ENCODE measurements at regions not wholly inside any gene's neighbourhood (a gene's known extent, or its start where the extent isn't known, plus 50 kb on each side); places are given as distances from the start of the nearest gene placed in this dataset.
"Not testable (repeated sequence)": the region's sequence is repeated elsewhere in the genome, so short reads cannot be mapped to it uniquely, and the experiment has no call there.

GRCh38 chr7:19916046-19916445, 142.6 kb upstream of the TMEM196 start:
- H3K4me3 ChIP-seq, result no peak overlapping the region
- no peaks in the 10 kb centered on the region for H3K4me1 ChIP-seq
- TF ChIP-seq, protein P1, sequence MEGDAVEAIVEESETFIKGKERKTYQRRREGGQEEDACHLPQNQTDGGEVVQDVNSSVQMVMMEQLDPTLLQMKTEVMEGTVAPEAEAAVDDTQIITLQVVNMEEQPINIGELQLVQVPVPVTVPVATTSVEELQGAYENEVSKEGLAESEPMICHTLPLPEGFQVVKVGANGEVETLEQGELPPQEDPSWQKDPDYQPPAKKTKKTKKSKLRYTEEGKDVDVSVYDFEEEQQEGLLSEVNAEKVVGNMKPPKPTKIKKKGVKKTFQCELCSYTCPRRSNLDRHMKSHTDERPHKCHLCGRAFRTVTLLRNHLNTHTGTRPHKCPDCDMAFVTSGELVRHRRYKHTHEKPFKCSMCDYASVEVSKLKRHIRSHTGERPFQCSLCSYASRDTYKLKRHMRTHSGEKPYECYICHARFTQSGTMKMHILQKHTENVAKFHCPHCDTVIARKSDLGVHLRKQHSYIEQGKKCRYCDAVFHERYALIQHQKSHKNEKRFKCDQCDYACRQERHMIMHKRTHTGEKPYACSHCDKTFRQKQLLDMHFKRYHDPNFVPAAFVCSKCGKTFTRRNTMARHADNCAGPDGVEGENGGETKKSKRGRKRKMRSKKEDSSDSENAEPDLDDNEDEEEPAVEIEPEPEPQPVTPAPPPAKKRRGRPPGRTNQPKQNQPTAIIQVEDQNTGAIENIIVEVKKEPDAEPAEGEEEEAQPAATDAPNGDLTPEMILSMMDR (IDR thresholded peaks at IDR 0.05), result no peak
- ATAC-seq (no peak), DNase-seq (no peak)
- intact Hi-C loops (cut with DNase I), result no loop called here
- no peak overlapping the region for H3K27ac ChIP-seq
- 37 to 72% (median 50%) methylated on average over 1 of the region's 1 CpG for WGBS, 3 donors
- H3K9me3 ChIP-seq, result no peaks in the 10 kb centered on the region
- no peaks in the 10 kb centered on the region for H3K27me3 ChIP-seq (ENCODE audit: insufficient read depth in 3 of 3, low read length in 2 of 3)
- H3K36me3 ChIP-seq (ENCODE audit: insufficient read depth in 1 of 2, low read depth in 1 of 2), result no peaks in the 10 kb centered on the region

- Histone ChIP-seq H3K9me3 (no peaks in the 10 kb centered on the region), H3K27ac (no peak overlapping the region), H3K4me1 (no peaks in the 10 kb centered on the region), H3K4me3 (no peak overlapping the region), H3K27me3 (ENCODE audit: insufficient read depth in 3 of 3, low read length in 2 of 3) (no peaks in the 10 kb centered on the region), H3K36me3 (ENCODE audit: insufficient read depth in 1 of 2, low read depth in 1 of 2) (no peaks in the 10 kb centered on the region)
- intact Hi-C loops (cut with DNase I), result no loop called here
- TF ChIP-seq, protein P1 (IDR thresholded peaks at IDR 0.05), result no peak
- DNase-seq, result no peak
- no peak for ATAC-seq
Observed at GRCh38 chr7:19915596-19915995, 142.2 kb upstream of the TMEM196 start.

GRCh38 chr7:19914866-19915265, 141.4 kb upstream of the TMEM196 start:
- 70 to 85% (median 74%) methylated on average over 1 of the region's 1 CpG for WGBS, 3 donors
- intact Hi-C loops (cut with DNase I), result no loop called here
- no peak overlapping the region for H3K27ac ChIP-seq

GRCh38 chr7:19900118-19900517, 126.7 kb upstream of the TMEM196 start:
- no peak for DNase-seq
- Histone ChIP-seq H3K27ac (no peak overlapping the region), H3K36me3 (ENCODE audit: insufficient read depth in 1 of 2, low read depth in 1 of 2) (no peaks in the 10 kb centered on the region), H3K4me1 (no peaks in the 10 kb centered on the region), H3K4me3 (no peak overlapping the region), H3K9me3 (no peaks in the 10 kb centered on the region), H3K27me3 (ENCODE audit: insufficient read depth in 3 of 3, low read length in 2 of 3) (no peaks in the 10 kb centered on the region)
- ATAC-seq, result no peak
- intact Hi-C loops (cut with DNase I), result no loop called here
- TF ChIP-seq, protein P1 (IDR thresholded peaks at IDR 0.05), result no peak

More at GRCh38 chr7:19914866-19915265, 141.4 kb upstream of the TMEM196 start:
- DNase-seq (no peak), ATAC-seq (no peak)
- Histone ChIP-seq H3K4me3 (no peak overlapping the region), H3K36me3 (ENCODE audit: insufficient read depth in 1 of 2, low read depth in 1 of 2) (no peaks in the 10 kb centered on the region), H3K9me3 (no peaks in the 10 kb centered on the region), H3K4me1 (no peaks in the 10 kb centered on the region), H3K27me3 (ENCODE audit: insufficient read depth in 3 of 3, low read length in 2 of 3) (no peaks in the 10 kb centered on the region)
- TF ChIP-seq, protein P1 (IDR thresholded peaks at IDR 0.05), result no peak

DNA sequence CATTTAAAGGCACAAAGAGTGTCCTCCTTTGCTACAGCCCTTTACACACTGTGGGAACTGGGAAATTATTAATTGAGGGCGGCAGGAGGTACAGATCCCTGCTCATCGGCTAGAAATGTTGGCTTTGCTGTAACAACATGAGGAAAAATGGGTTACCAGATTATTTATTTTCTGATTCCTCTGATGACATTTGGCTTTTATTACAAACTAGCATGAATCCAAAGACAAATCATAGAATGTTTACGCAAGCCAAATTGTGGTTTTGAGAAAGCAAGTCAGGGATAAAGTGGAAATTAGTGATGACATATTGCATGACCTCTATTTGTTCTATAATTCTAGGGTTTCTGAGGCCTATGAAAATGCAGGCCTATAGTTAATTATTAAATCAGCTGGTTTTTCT, 126.1 kb upstream of the TMEM196 start:
- ATAC-seq, result no peak
- Histone ChIP-seq H3K4me3 (no peak overlapping the region), H3K4me1 (no peaks in the 10 kb centered on the region), H3K27me3 (ENCODE audit: insufficient read depth in 3 of 3, low read length in 2 of 3) (no peaks in the 10 kb centered on the region), H3K36me3 (ENCODE audit: insufficient read depth in 1 of 2, low read depth in 1 of 2) (no peaks in the 10 kb centered on the region), H3K27ac (no peak overlapping the region), H3K9me3 (no peaks in the 10 kb centered on the region)
- WGBS, 3 donors, result 78 to 82% (median 79%) methylated on average over 3 of the region's 3 CpGs
- intact Hi-C loops (cut with DNase I), result no loop called here
- DNase-seq, result no peak
- TF ChIP-seq, protein P1 (IDR thresholded peaks at IDR 0.05), result no peak

DNA sequence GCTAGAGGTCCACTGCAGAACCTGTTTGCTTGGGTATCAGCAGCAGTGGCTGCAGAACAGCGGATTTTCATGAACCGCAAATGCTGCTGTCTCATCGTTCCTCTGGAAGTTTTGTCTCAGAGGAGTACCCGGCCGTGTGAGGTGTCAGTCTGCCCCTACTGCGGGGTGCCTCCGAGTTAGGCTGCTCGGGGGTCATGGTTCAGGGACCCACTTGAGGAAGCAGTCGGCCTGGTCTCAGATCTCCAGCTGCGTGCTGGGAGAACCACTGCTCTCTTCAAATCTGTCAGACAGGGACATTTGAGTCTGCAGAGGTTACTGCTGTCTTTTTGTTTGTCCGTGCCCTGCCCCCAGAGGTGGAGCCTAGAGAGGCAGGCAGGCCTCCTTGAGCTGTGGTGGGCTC, 109.5 kb upstream of the TMEM196 start:
- 93 to 97% (median 94%) methylated on average over 11 of the region's 11 CpGs for WGBS, 3 donors
- H3K27ac ChIP-seq; intact Hi-C loops (cut with DNase I); H3K36me3 ChIP-seq (ENCODE audit: insufficient read depth in 1 of 2, low read depth in 1 of 2); ATAC-seq; H3K9me3 ChIP-seq; H3K4me3 ChIP-seq; H3K4me1 ChIP-seq; DNase-seq; H3K27me3 ChIP-seq (ENCODE audit: insufficient read depth in 3 of 3, low read length in 2 of 3): not testable (repeated sequence)
